Caki2 (cell line): ENCODE measurements at regions not wholly inside any gene's neighbourhood (a gene's known extent, or its start where the extent isn't known, plus 50 kb on each side); places are given as distances from the start of the nearest gene placed in this dataset.

ENCODE experiments used
- DNase-seq: peaks from one replicate; pipeline ENCODE4 v3.0.0-alpha.2; 2015; ENCODE audit warnings: low read depth
- in situ Hi-C: cut with HindIII; loops from 2 replicates; pipeline ENCODE4 v1.10.0; 2016; ENCODE audit warnings: low sequenced_read_pairs, low pct_unique_long_range_greater_than_20kb, mixed read lengths

- in situ Hi-C loops: no loop called here
Observed at GRCh38 chr5:89418407-89419085, 535.6 kb upstream of the MEF2C start.

GRCh38 chr5:89417990-89418389, 535.0 kb upstream of the MEF2C start:
- no peak for DNase-seq
- in situ Hi-C loops: no loop called here

More at GRCh38 chr5:89418407-89419085, 535.6 kb upstream of the MEF2C start:
- DNase-seq: peak; percentile 23

DNA sequence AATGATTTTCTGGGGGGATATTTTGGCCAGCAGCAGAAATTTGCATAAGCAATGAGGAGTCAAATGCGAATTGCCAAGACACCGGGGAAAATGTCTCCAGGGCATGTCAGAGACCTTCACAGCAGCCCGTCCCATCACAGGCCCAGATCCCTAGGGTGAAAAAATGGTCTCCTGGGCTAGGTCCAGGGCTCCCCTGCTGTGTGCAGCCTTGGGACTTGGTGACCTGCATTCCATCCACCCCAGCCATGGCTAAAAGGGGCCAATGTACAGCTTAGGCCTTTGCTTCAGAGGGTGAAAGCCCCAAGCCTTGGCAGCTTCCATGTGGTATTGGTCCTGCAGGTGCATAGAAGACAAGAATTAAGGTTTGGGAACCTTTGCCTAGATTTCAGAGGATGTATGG, 534.5 kb upstream of the MEF2C start:
- DNase-seq: no peak
- in situ Hi-C loops: no loop called here

- in situ Hi-C loops: no loop called here
- DNase-seq: no peak
Observed at GRCh38 chr5:89411891-89412290, 528.9 kb upstream of the MEF2C start.

GRCh38 chr5:89407054-89407453, 524.1 kb upstream of the MEF2C start:
- in situ Hi-C loops: no loop called here

GRCh38 chr5:89401659-89402058, 518.7 kb upstream of the MEF2C start:
- DNase-seq: no peak

More at GRCh38 chr5:89407054-89407453, 524.1 kb upstream of the MEF2C start:
- DNase-seq: no peak

GRCh38 chr5:89401012-89401411, 518.0 kb upstream of the MEF2C start:
- in situ Hi-C loops: no loop called here

More at GRCh38 chr5:89401659-89402058, 518.7 kb upstream of the MEF2C start:
- in situ Hi-C loops: no loop called here

GRCh38 chr5:89399548-89399947, 516.6 kb upstream of the MEF2C start:
- DNase-seq: no peak
- in situ Hi-C loops: no loop called here

More at GRCh38 chr5:89401012-89401411, 518.0 kb upstream of the MEF2C start:
- DNase-seq: no peak

DNA sequence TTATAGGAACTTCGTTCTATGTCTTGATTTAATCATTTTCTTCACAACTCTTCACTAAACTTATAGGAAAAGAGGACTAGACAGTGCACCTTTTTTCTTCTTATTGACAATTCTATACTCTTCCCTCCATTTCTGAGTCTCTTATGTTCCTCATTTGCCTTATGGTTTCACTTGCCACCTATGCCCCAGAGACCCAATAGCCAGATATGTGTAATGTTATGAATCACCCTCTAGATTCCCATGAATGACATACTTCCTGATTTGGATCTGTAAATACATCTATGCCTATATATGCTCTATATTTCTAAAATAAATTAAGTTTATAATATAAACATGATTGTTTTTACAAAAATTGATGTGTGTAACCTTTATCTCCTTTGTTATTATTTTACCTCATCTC, 514.1 kb upstream of the MEF2C start:
- in situ Hi-C loops: no loop called here

DNA sequence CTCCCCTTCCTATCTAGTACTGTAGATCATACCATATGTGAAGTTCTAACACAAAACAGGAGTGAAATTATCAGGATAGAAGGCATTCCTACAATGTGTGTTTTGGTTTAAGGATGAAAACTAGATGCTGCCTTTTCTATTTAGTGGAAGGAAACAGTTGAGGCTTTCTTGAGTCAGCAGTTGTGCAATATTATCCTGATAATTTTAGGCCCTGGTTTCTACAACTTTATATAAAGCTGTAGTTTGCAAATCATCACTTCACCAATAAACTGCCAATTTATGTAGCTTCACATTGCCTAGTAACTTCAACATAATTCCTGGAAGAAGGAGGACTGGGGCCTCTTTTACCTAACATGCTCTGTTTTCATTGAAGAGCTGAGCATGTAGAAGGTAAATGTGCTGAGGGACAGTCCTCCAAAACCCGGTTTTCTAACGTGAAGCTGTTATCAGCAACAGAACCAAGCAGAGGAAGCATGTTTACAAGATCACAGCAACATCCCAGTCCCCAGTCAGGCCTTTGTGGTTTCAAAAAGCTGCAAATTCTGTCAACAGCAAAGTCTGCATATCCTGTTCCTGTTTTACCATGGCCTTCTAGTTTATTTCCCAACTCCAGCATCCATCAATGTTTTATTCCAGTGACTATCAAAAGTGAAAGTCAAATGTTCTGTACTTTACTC, 513.4 kb upstream of the MEF2C start:
- in situ Hi-C loops: no loop called here
- no peak for DNase-seq

More for the DNA sequence above, 514.1 kb upstream of the MEF2C start:
- no peak for DNase-seq

GRCh38 chr5:89395111-89395510, 512.1 kb upstream of the MEF2C start:
- no peak for DNase-seq
- in situ Hi-C loops: no loop called here

DNA sequence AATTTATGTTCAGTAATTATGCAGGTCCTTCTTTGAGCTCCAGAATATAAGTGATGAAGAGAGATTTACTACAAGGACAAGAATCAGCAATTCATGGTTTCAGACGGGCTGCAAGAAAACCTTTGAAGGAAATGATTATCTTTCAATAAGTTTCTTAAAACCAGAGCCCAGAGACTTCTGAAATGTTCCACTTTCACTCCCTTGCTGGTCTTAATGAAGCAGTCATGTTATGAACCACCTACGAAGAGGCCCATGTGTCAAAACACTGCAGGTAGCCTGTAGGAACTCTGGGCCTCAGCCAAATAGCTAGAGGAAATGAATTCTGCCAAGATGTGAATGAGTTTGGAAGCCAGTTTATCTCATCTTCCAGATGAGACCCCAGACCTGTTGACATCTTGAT, 505.9 kb upstream of the MEF2C start:
- in situ Hi-C loops: no loop called here
- no peak for DNase-seq

- in situ Hi-C loops: no loop called here
- DNase-seq: no peak
Observed at GRCh38 chr5:89384391-89384790, 501.4 kb upstream of the MEF2C start.

GRCh38 chr5:89380635-89381034, 497.7 kb upstream of the MEF2C start:
- in situ Hi-C loops: no loop called here
- no peak for DNase-seq

DNA sequence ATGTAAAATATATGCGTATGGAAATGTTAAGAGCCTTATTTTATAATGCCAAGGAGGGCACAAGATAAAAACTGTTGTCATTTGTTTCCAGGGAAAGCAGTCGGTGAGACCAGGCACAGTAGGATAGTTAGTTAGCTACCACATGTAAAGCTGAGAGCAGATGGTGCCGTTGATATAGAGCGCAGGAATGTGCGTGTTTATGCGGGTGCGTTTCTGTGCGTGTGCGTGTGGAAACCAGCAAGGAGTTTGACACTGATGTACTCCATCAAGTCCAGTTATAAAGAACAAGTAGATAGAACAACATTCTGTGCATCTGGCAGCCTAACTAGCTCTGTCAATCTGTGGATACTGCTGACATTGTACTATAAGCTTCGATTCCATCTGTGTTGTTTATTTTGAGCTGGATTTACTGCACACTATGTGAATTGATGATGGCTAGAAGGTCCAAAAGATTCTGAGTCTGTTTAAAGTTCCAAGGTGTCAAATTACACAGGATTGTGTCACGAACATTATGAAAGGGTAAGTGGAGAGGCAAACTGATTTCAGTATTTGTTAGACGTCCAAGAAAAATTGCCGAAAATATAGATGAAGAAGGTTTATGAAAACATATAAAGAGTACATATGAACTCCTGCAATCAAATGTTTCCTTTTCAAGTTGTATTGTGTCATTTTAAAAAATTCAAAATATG, 494.9 kb upstream of the MEF2C start:
- in situ Hi-C loops: no loop called here
- no peak for DNase-seq

DNA sequence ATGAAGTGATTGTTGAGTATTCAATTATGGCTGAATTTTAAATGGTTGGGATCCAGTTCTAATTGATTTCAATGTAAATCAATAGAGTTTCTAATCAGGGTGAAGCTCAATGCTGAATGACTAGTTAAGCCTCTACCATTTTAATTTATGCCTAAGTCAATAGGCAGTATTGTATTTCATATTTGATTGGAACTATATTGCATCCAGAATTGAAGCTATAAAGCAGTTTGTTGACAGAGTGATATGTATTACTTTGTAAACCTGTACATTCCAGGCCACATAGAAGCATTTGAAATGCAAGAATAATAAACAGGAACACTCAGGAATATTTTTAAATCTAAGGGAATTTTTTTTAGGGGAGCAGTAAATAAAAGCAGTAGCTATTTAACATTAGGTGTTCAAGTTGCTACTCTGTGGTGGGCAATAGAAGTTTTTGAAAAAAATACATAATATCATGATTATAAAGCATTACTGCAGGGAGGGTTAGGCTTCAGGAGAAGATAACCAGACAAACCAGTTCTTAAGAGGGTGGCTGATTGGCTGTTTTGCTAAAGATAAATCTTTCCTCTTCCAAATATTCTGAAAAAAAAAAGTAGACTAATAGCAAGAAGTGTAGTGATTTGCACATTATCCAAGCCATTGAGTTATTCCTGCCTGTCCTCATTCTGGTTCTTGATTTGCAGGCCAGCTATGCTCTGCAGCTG, 492.0 kb upstream of the MEF2C start:
- in situ Hi-C loops: no loop called here
- DNase-seq: no peak

- no peak for DNase-seq
- in situ Hi-C loops: no loop called here
Observed at GRCh38 chr5:89374144-89374784, 491.3 kb upstream of the MEF2C start.

DNA sequence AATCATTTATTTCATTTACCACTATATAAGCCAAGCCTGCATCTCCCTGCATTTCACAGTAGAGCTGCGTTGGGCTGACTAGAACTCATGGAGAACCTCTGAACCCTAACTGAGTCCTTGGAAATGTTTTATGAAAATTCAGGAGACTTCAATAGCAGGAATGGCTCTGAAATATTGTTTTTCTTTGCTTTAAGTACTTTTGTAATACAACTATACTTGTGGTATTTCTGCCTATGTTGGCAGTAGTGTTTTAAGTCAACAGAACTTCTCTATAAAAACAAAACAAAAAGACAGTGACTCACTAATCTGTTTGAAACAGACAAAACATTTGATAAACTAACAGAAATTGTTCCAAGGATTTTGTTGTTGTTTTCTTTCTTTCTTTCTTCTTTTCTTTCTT, 489.2 kb upstream of the MEF2C start:
- in situ Hi-C loops: no loop called here
- no peak for DNase-seq
